NCI-H2196 treated with DMSO at 0.1 percent for 48 hours (cell line): ENCODE measurements at regions not wholly inside any gene's neighbourhood (a gene's known extent, or its start where the extent isn't known, plus 50 kb on each side); places are given as distances from the start of the nearest gene placed in this dataset.
A peak's percentile ranks its signal among the peaks of the same experiment; 100 is the strongest.
"Not testable (repeated sequence)": the region's sequence is repeated elsewhere in the genome, so short reads cannot be mapped to it uniquely, and the experiment has no call there.

Experiments used
- DNase-seq: peaks from one replicate; lab custom pipeline; 2025; ENCODE audit not compliant: unreplicated experiment; lab: John Stamatoyannopoulos, UW

DNA sequence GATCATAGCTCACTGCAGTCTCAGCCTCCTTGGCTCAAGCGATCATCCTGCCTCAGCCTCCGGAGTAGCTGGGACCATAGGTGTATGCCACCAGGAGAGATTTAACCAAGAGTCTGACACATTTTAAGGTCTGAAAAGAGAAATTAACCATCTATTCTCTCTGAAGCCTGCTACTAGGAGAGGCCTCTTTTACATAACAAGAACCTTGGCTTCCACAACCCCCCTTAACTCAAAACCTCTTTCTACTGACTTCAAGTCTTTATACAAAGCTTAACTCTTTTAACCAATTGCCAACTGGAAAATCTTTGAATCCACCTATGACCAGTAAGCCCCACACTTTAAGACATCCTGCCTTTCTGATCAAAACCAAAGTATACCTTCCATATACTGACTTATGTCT is 279.9 kb upstream of the CELF4 start:
- no peak for DNase-seq

GRCh38 chr18:37844209-37844970 is 278.8 kb upstream of the CELF4 start:
- DNase-seq = no peak

DNA sequence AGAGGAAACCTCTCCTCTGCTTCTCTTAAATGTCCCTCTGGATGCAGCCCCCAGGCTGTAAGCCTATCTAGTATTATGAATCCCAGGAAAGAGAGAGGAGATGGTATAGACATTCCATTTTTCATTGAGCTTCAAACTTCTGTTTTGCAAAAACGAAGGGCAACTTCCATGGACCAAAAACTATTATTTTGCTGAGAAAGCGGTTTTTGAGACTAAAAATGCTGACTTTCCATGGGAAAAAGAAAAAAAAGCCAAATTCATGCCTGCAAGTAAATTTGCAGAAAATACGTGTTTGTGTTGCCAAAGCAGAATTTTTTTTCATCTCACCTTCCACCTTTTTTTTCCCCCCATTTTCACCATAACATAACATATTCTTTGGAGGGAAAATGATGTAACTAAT is 272.5 kb upstream of the CELF4 start:
- DNase-seq = no peak

DNA sequence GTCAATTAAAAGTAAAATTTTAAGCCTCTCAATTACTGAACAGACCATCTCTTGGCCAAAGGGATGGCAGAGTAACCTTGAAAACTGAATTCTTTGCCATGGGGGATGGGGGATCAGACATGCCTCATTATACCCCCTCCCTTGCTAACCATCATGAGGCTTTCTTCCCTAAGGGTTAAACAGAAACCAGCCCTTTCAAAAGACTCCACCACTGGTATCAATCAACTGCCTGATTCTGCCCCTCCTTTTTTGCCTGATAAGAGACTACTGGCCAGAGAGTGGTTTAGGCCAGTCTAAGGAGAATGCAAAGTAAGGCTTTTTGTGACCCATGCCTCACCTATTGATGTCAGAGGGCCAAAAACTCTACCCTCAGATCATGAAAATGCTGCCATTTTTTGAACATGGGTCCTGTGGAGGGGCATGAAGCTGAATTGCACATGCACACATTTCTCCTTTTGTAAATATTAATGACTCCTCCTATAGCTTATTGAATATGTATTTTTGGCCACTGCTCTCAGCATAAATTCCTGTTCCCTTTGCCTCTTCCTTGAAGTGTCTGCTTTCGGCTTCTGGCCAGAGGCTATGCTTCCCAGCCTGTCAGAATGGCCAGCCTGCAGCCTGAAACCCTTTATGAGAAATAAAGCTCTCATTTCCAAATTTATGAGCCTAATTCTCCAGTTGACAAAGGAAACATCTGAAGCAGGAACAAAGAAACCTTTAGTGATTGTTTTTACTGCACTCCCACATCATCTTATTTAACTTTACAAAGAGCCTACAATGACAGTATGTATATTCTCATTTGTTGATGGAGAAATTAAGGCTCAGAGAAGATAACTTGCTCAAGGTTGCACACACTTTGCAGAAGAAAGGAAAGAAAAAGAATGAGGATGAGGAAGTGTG is 270.7 kb upstream of the CELF4 start:
- no peak for DNase-seq

- DNase-seq = not testable (repeated sequence)
Observed at GRCh38 chr18:37832010-37832695, 266.6 kb upstream of the CELF4 start.

GRCh38 chr18:37812961-37813360 is 247.4 kb upstream of the CELF4 start:
- no peak for DNase-seq

- DNase-seq = no peak
Observed at GRCh38 chr18:37805773-37806404, 240.3 kb upstream of the CELF4 start.

GRCh38 chr18:37796823-37797349 is 231.3 kb upstream of the CELF4 start:
- DNase-seq = no peak

DNA sequence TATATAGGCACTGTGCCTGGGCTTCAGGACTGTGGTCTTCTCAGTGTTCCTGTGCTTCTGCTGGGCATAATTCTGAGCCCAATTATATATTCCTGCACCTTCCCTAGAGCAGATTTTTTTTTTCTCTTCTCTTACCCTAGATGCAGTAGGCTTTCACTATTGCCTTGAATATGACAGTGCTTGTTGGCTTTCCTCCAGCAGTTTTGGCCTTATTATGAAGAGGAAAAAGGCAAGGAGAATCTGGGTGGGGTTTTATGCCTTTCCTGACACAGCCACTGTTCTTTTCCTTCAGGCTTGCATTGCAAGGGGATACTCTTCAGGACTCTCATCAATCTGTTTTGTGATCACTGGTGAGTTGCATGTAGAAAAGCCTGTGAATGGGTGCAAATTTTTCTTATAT is 221.9 kb upstream of the CELF4 start:
- no peak for DNase-seq

DNA sequence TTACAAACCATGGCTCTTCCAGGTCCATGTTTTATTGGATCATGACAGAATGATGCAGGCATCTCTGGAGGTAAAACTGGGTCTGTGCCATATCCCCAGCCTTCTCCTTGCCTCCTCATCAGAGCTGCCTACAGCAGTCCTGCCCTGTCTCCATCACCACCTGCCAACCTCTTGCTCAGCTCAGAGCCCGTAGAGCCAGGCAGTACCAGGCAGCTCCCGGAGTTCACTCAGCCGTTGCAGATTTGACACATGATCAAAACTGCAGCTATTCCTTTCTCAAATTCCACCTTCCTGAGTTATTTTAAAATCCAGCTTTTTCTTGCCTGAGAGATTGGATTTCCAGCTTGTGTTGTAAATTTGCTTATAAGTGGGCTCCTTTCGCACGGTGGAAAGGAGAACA is 218.2 kb upstream of the CELF4 start:
- no peak for DNase-seq

DNA sequence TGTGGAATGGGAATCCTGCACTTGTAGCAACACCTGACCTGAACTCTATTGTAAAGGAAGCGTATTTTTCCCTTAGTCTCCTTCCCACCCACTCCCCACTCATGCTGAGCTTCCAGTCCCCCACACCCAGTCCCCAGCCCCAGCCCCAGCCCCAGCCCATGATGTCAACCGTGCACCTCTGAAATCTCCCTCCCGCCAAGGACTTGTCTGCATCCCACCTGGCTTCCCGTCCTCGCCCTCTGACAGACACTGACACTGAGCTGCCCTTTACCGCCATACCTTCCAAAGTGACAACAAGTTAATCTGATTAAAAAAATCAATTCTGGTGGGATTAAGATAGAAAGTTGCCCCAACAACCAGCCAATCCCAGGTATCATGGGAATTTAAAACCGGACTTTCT is 213.6 kb upstream of the CELF4 start:
- no peak for DNase-seq

- peak; percentile 2 for DNase-seq
Observed at GRCh38 chr18:37778417-37779165, 213.0 kb upstream of the CELF4 start.

- no peak for DNase-seq
Observed at GRCh38 chr18:37769826-37770225, 204.2 kb upstream of the CELF4 start.

GRCh38 chr18:37764541-37765288 is 199.1 kb upstream of the CELF4 start:
- no peak for DNase-seq

DNA sequence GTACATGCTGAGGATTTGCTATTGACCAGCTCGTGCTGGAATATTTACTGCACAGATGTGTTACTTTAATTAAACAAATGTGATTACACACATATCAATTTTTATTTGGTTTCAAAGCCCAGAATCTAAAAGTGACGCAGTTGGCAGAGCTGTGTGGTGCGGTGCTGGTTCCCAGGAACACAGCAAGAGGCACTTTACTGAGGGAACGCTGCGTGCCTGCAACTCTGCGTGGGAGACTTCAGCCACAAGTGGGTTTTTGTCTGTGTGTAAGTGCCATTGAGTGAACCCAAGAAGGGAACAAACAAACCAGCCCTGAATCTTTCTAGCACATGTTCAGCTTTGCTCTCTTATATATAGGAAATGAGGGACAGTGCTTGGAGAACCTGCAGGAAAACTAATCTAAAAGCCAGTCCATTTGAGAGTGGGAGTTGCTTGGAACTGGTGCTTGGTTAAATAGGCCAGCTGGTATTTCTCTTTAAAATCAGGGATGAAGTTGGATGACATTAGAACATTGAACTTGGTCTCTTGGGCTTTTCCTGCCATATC is 196.6 kb upstream of the CELF4 start:
- DNase-seq = no peak

GRCh38 chr18:37754141-37754540 is 188.5 kb upstream of the CELF4 start:
- no peak for DNase-seq

GRCh38 chr18:37742436-37742835 is 176.8 kb upstream of the CELF4 start:
- DNase-seq = no peak

GRCh38 chr18:37741032-37741623 is 175.5 kb upstream of the CELF4 start:
- DNase-seq = no peak

DNA sequence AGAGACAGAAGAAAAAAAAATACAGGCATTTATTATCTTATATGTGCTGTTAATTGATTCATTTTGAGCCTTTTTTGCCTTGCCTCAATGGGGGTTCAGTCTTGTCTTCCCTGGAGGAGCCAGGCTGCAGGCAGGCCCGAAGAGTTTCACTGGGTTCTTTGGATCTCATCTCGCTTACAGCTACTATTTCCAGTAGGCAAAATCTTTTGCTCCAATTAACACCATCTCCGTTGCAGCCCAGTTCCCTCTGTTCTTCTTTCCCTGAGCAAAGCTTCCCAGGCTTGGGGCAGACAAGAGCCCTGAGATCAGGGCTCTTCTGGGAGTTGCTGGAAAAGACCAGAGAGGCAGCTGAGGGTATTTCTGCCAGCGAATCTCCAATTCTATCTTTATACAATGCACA is 168.8 kb upstream of the CELF4 start:
- no peak for DNase-seq
